ENCODE measurements at regions not wholly inside any gene's neighbourhood (a gene's known extent, or its start where the extent isn't known, plus 50 kb on each side); places are given as distances from the start of the nearest gene placed in this dataset.

DNA sequence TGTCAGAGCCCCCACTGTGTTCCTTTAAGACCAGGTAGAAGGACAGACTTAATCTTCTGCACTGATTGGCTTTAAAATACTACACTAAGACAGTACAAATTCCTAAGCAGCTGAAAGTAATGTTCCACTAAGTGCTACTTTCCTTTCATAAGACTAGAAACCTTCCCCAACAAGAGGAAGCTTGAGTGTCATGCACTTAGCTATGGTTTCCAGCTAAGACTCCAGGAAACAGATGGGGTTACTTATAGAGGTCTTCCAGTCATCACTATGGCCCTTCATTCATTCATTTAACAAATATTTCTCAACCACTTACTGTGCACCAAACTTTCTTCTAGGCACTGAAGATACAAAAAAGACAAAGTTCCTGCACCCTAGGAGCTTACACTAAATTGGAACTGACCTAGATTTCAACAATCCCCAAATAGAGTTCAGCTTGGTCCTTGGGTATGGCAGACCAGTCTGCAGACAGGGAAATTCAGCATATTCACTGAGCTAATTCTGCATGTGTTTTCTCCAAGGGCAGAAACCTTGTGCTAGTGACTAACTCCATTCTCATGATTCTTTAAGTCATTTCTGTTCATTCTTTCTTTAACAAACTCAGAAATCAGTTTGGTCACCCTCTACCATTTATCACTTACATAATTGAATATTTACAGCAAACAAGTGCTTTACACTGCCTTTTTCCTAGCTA, 178.4 kb upstream of the MTNR1B start:
- no peak for DNase-seq
- Histone ChIP-seq H3K36me3 (no peaks in the 10 kb centered on the region), H3K4me1 (no peaks in the 10 kb centered on the region), H3K27me3 (ENCODE audit: low read depth) (peaks cover 6% of the 10 kb centered on the region), H3K9me3 (replicated peaks) (no peaks in the 10 kb centered on the region), H3K27ac (replicated peaks) (no peak overlapping the region), H3K4me3 (no peak overlapping the region)
- intact Hi-C loops (cut with micrococcal nuclease) = no loop called here
- TF ChIP-seq, protein P1, sequence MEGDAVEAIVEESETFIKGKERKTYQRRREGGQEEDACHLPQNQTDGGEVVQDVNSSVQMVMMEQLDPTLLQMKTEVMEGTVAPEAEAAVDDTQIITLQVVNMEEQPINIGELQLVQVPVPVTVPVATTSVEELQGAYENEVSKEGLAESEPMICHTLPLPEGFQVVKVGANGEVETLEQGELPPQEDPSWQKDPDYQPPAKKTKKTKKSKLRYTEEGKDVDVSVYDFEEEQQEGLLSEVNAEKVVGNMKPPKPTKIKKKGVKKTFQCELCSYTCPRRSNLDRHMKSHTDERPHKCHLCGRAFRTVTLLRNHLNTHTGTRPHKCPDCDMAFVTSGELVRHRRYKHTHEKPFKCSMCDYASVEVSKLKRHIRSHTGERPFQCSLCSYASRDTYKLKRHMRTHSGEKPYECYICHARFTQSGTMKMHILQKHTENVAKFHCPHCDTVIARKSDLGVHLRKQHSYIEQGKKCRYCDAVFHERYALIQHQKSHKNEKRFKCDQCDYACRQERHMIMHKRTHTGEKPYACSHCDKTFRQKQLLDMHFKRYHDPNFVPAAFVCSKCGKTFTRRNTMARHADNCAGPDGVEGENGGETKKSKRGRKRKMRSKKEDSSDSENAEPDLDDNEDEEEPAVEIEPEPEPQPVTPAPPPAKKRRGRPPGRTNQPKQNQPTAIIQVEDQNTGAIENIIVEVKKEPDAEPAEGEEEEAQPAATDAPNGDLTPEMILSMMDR (IDR thresholded peaks at IDR 0.05; ENCODE audit: borderline replicate concordance) = no peak

DNA sequence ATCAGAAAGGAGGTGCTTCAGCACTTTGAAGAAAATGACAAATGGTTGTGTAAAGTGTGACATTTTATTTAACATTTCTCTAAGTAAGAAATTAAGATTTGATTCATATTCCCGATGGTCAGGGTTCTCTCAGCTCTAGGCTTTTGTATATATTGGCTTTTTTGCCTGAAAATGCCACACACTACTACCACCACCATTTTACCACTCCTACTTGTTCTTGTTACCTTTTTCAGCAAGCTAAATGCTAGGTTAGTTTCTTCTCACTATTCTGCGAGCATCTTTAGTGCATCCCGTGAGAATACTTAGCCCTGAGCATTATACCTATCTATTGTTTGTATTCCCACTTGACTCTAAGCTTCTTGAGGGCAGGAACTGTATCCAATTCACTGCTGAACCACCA, 177.6 kb upstream of the MTNR1B start:
- TF ChIP-seq, protein P1 (IDR thresholded peaks at IDR 0.05; ENCODE audit: borderline replicate concordance) = no peak
- no peak overlapping the region for H3K27ac ChIP-seq (replicated peaks)
- H3K9me3 ChIP-seq (replicated peaks) = no peaks in the 10 kb centered on the region
- peaks cover 6% of the 10 kb centered on the region for H3K27me3 ChIP-seq (ENCODE audit: low read depth)
- H3K36me3 ChIP-seq = no peaks in the 10 kb centered on the region
- intact Hi-C loops (cut with micrococcal nuclease) = no loop called here
- no peak overlapping the region for H3K4me3 ChIP-seq
- H3K4me1 ChIP-seq = no peaks in the 10 kb centered on the region
- no peak for DNase-seq

DNA sequence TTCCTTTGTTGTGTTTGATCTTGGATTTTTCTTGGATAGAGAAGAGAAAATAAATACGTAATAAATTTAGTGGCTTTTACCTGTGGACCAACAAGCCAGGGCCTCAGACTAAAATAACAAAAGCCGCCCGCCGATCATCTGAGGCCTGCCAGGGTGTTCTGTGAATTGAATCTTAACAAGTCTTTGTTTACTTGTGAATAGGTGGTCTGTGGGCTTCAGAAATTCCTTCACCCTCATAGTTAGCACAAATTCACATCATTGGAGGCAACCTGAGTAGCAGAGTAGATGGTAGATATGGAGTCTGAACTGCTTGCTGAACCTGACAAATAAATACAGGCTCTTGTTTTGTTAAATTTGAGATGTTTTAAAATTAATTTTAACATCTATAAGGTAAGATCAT, 176.3 kb upstream of the MTNR1B start:
- Histone ChIP-seq H3K27ac (replicated peaks) (no peak overlapping the region), H3K36me3 (no peaks in the 10 kb centered on the region), H3K27me3 (ENCODE audit: low read depth) (peaks cover 6% of the 10 kb centered on the region), H3K9me3 (replicated peaks) (no peaks in the 10 kb centered on the region), H3K4me3 (no peak overlapping the region), H3K4me1 (no peaks in the 10 kb centered on the region)
- TF ChIP-seq, protein P1 (IDR thresholded peaks at IDR 0.05; ENCODE audit: borderline replicate concordance) = no peak
- DNase-seq = no peak
- intact Hi-C loops (cut with micrococcal nuclease) = no loop called here

DNA sequence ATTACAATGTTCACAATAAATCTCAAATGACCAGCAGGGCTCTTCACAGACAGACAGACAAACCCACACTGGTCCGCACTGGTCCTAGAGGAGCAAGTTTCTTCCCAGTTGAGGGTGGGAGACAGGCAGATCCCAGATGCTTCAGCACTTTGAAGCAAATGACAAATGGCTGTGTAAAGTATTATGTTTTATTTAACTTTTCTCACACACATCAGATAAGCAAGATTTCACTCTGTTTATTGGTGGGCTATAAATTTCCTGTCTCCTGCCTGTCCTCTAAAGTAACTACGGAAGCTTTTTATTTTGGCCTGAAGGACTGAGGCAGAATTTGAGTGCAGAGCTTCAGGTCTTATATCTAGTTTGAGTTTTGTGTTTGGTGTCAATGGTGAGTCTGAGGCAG, 174.7 kb upstream of the MTNR1B start:
- Histone ChIP-seq H3K4me1 (no peaks in the 10 kb centered on the region), H3K4me3 (no peak overlapping the region), H3K9me3 (replicated peaks) (no peaks in the 10 kb centered on the region), H3K27ac (replicated peaks) (no peak overlapping the region), H3K36me3 (no peaks in the 10 kb centered on the region), H3K27me3 (ENCODE audit: low read depth) (peaks cover 6% of the 10 kb centered on the region)
- TF ChIP-seq, protein P1 (IDR thresholded peaks at IDR 0.05; ENCODE audit: borderline replicate concordance) = no peak
- DNase-seq = no peak
- intact Hi-C loops (cut with micrococcal nuclease) = no loop called here

DNA sequence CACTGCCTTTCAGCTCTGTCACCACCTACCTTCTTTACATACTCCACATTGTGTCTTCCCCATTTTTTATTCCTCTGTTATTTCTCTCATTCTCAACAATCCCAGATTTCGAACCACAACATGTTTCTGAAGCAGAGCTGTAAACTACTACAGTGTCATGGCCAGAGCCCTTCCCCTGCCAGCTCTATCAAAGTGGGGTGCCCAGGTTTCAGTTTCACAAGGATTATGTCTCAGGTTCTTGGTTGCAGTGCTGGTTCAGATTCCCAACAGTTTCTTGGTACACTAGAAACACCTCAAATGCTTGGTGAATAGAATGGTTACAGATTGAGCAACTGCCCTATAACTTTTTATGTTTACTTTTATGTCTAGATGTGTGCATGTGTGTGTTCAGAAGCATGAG, 172.7 kb upstream of the MTNR1B start:
- Histone ChIP-seq H3K27ac (replicated peaks) (no peak overlapping the region), H3K9me3 (replicated peaks) (no peaks in the 10 kb centered on the region), H3K27me3 (ENCODE audit: low read depth) (peaks cover 8% of the 10 kb centered on the region), H3K36me3 (no peaks in the 10 kb centered on the region), H3K4me3 (no peak overlapping the region), H3K4me1 (no peaks in the 10 kb centered on the region)
- TF ChIP-seq, protein P1 (IDR thresholded peaks at IDR 0.05; ENCODE audit: borderline replicate concordance) = no peak
- no peak for DNase-seq
- intact Hi-C loops (cut with micrococcal nuclease) = no loop called here

All from left ventricle myocardium inferior (tissue), 1 donor.